ENCODE measurements at regions not wholly inside any gene's neighbourhood (a gene's known extent, or its start where the extent isn't known, plus 50 kb on each side); places are given as distances from the start of the nearest gene placed in this dataset.

DNA sequence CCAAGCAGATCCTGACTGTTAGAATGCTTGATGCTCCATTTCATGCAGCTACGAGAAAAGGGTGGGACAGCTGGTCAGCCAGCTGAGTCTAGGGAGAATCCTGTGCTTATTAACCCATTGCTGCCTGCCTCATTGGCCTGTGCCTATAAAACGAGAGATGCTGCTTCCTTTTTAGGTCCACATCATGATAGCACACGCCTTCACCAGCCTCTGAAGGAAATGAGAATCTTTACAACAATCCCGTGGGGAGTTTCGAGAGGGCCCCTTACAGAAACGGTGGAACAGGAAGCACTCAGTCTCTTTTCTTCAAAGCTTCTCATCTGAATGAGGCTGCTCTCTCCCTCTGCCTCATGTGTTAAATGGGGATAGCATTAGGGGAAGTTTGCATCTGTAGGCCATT lies 147.3 kb upstream of the RFLNA start:
- TF ChIP-seq EP300 (conservative IDR thresholded peaks at IDR 0.05; ENCODE audit: poor library complexity, severe bottlenecking): no peak
- TF ChIP-seq CTCF (IDR thresholded peaks at IDR 0.05; ENCODE audit: poor library complexity, severe bottlenecking): no peak
- no peak for TF ChIP-seq EZH2 (IDR thresholded peaks at IDR 0.05; ENCODE audit: borderline replicate concordance, insufficient read depth, low read length, poor library complexity, severe bottlenecking)

Data from neural cell (in vitro differentiated cells).